Stomach smooth muscle (tissue), 2 donors: ENCODE measurements at regions not wholly inside any gene's neighbourhood (a gene's known extent, or its start where the extent isn't known, plus 50 kb on each side); places are given as distances from the start of the nearest gene placed in this dataset.
"Not testable (repeated sequence)": the region's sequence is repeated elsewhere in the genome, so short reads cannot be mapped to it uniquely, and the experiment has no call there.

Source experiments
- H3K27ac ChIP-seq: one replicate; pipeline ENCODE4 v1.7.0; 2013; ENCODE audit warnings: mild to moderate bottlenecking, low read length, inconsistent platforms
- H3K27me3 ChIP-seq, 2 donors: one replicate each; pipeline ENCODE4 v1.7.0; 2013; ENCODE audit warnings: low read length in 2 of 2; ENCODE audit not compliant: insufficient read depth in 2 of 2, control insufficient read depth in 1 of 2
- H3K36me3 ChIP-seq, 2 donors: one replicate each; pipeline ENCODE4 v1.7.0; 2013; ENCODE audit warnings: low read length in 2 of 2; ENCODE audit not compliant: control insufficient read depth in 2 of 2, insufficient read depth in 2 of 2
- H3K4me1 ChIP-seq: one replicate; pipeline ENCODE4 v1.7.0; 2013; ENCODE audit warnings: low read length; ENCODE audit not compliant: control insufficient read depth, insufficient read depth
- H3K4me3 ChIP-seq, 2 donors: one replicate each; pipeline ENCODE4 v1.7.0; 2013; ENCODE audit warnings: low read length in 2 of 2
- H3K9ac ChIP-seq, 2 donors: one replicate each; pipeline ENCODE4 v1.7.0; 2013; ENCODE audit warnings: low read length in 2 of 2, mild to moderate bottlenecking in 1 of 2
- H3K9me3 ChIP-seq, 2 donors: one replicate each; pipeline ENCODE4 v1.7.0; 2013; ENCODE audit warnings: low read length in 2 of 2; ENCODE audit not compliant: control insufficient read depth in 2 of 2
- donor health status: healthy.
- donor health status: Pancreatic carcinoma.

GRCh38 chr5:143588121-143588520, 184.6 kb upstream of the NR3C1 start:
- H3K27ac ChIP-seq, H3K4me1 ChIP-seq, H3K36me3 ChIP-seq, H3K9ac ChIP-seq, H3K9me3 ChIP-seq, H3K4me3 ChIP-seq, H3K27me3 ChIP-seq: not testable (repeated sequence)

GRCh38 chr5:143586781-143587362, 183.4 kb upstream of the NR3C1 start:
- H3K4me1 ChIP-seq, result no peaks in the 10 kb centered on the region
- H3K27me3 ChIP-seq, result no peaks in the 10 kb centered on the region
- H3K27ac ChIP-seq, result no peak overlapping the region
- H3K4me3 ChIP-seq, result no peak overlapping the region
- H3K9ac ChIP-seq, result no peak overlapping the region
- no peaks in the 10 kb centered on the region for H3K36me3 ChIP-seq
- no peaks in the 10 kb centered on the region for H3K9me3 ChIP-seq

GRCh38 chr5:143585970-143586369, 182.5 kb upstream of the NR3C1 start:
- H3K9me3 ChIP-seq, result no peaks in the 10 kb centered on the region

GRCh38 chr5:143583409-143583808, 179.9 kb upstream of the NR3C1 start:
- no peaks in the 10 kb centered on the region for H3K36me3 ChIP-seq
- H3K9me3 ChIP-seq, result no peaks in the 10 kb centered on the region
- H3K27ac ChIP-seq, result no peak overlapping the region
- H3K9ac ChIP-seq, result no peak overlapping the region
- no peak overlapping the region for H3K4me3 ChIP-seq
- H3K27me3 ChIP-seq, result no peaks in the 10 kb centered on the region
- H3K4me1 ChIP-seq, result no peaks in the 10 kb centered on the region

More at GRCh38 chr5:143585970-143586369, 182.5 kb upstream of the NR3C1 start:
- Histone ChIP-seq H3K4me3 (no peak overlapping the region), H3K27me3 (no peaks in the 10 kb centered on the region), H3K36me3 (no peaks in the 10 kb centered on the region), H3K27ac (no peak overlapping the region), H3K9ac (no peak overlapping the region), H3K4me1 (no peaks in the 10 kb centered on the region)

- no peaks in the 10 kb centered on the region for H3K9me3 ChIP-seq
- no peaks in the 10 kb centered on the region for H3K4me1 ChIP-seq
- no peak overlapping the region for H3K4me3 ChIP-seq
- no peaks in the 10 kb centered on the region for H3K27me3 ChIP-seq
- H3K27ac ChIP-seq, result no peak overlapping the region
- H3K9ac ChIP-seq, result no peak overlapping the region
- no peaks in the 10 kb centered on the region for H3K36me3 ChIP-seq
Measured at GRCh38 chr5:143582869-143583268, 179.4 kb upstream of the NR3C1 start.

- H3K9me3 ChIP-seq, result no peaks in the 10 kb centered on the region
- no peak overlapping the region for H3K27ac ChIP-seq
- no peaks in the 10 kb centered on the region for H3K4me1 ChIP-seq
- no peak overlapping the region for H3K4me3 ChIP-seq
- H3K9ac ChIP-seq, result no peak overlapping the region
- no peaks in the 10 kb centered on the region for H3K36me3 ChIP-seq
- no peaks in the 10 kb centered on the region for H3K27me3 ChIP-seq
Measured at GRCh38 chr5:143582176-143582575, 178.7 kb upstream of the NR3C1 start.

- no peak overlapping the region for H3K27ac ChIP-seq
- no peak overlapping the region for H3K4me3 ChIP-seq
- H3K36me3 ChIP-seq, result no peaks in the 10 kb centered on the region
- no peaks in the 10 kb centered on the region for H3K27me3 ChIP-seq
- H3K9me3 ChIP-seq, result no peaks in the 10 kb centered on the region
- H3K4me1 ChIP-seq, result no peaks in the 10 kb centered on the region
- H3K9ac ChIP-seq, result no peak overlapping the region
Measured at GRCh38 chr5:143581649-143582048, 178.2 kb upstream of the NR3C1 start.

- Histone ChIP-seq H3K9me3 (no peaks in the 10 kb centered on the region), H3K4me1 (no peaks in the 10 kb centered on the region), H3K27me3 (no peaks in the 10 kb centered on the region), H3K27ac (no peak overlapping the region), H3K4me3 (no peak overlapping the region), H3K36me3 (no peaks in the 10 kb centered on the region), H3K9ac (no peak overlapping the region)
Measured at GRCh38 chr5:143581147-143581546, 177.7 kb upstream of the NR3C1 start.

- H3K36me3 ChIP-seq, result no peaks in the 10 kb centered on the region
- H3K9me3 ChIP-seq, result no peaks in the 10 kb centered on the region
- no peak overlapping the region for H3K4me3 ChIP-seq
- no peak overlapping the region for H3K9ac ChIP-seq
- no peak overlapping the region for H3K27ac ChIP-seq
- H3K4me1 ChIP-seq, result peaks cover 3% of the 10 kb centered on the region
- no peaks in the 10 kb centered on the region for H3K27me3 ChIP-seq
Measured at GRCh38 chr5:143576711-143577484, 173.4 kb upstream of the NR3C1 start.

GRCh38 chr5:143575286-143575685, 171.8 kb upstream of the NR3C1 start:
- no peaks in the 10 kb centered on the region for H3K27me3 ChIP-seq
- H3K9me3 ChIP-seq, result no peaks in the 10 kb centered on the region
- peaks cover 3% of the 10 kb centered on the region for H3K4me1 ChIP-seq
- no peak overlapping the region for H3K4me3 ChIP-seq
- no peak overlapping the region for H3K27ac ChIP-seq
- H3K36me3 ChIP-seq, result no peaks in the 10 kb centered on the region
- no peak overlapping the region for H3K9ac ChIP-seq

- H3K4me1 ChIP-seq, result peaks cover 3% of the 10 kb centered on the region
- no peaks in the 10 kb centered on the region for H3K27me3 ChIP-seq
- no peaks in the 10 kb centered on the region for H3K9me3 ChIP-seq
- no peak overlapping the region for H3K4me3 ChIP-seq
- H3K9ac ChIP-seq, result no peak overlapping the region
- H3K27ac ChIP-seq, result no peak overlapping the region
- H3K36me3 ChIP-seq, result no peaks in the 10 kb centered on the region
Measured at GRCh38 chr5:143574236-143574635, 170.8 kb upstream of the NR3C1 start.
